ENCODE measurements at regions not wholly inside any gene's neighbourhood (a gene's known extent, or its start where the extent isn't known, plus 50 kb on each side); places are given as distances from the start of the nearest gene placed in this dataset.

DNA sequence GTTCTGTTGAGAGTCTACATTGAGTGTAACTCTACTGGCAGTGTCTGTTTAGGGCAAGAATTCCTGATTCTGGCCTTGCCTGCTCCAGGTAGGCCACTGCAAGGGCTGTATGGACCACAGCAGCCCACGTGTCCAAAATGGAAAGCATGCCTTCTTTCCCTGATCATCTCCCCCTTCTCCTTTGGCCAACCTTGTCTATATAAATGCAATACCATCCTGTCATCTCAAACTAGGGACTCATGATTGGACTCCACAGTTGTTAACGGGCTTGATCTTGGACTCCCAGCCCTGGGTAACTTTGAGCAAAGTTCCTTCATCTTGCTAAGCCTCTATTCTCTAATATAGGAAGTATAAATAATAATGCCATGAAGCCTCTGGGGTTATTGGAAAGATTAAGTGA is 533.6 kb downstream of the BNC2 start:
- TF ChIP-seq EGR1 (IDR thresholded peaks at IDR 0.05; ENCODE audit: low read depth in 2 of 2) (no peak), CTCF (IDR thresholded peaks at IDR 0.05; ENCODE audit: low read depth, low read length, missing input control) (no peak)

Measured in liver (tissue), 3 donors.